ENCODE measurements at regions not wholly inside any gene's neighbourhood (a gene's known extent, or its start where the extent isn't known, plus 50 kb on each side); places are given as distances from the start of the nearest gene placed in this dataset.

- DNase-seq (ENCODE audit: low read depth) = no peak
- TF ChIP-seq CTCF (IDR thresholded peaks at IDR 0.05; ENCODE audit: insufficient read depth, low read depth, low read length, missing control alignments) = no peak
- no peak overlapping the region for H3K4me3 ChIP-seq (ENCODE audit: low read depth, low read length)
These were observed 107.3 kb upstream of the SYT6 start for GRCh38 chr1:114260805-114261484.

- no peak overlapping the region for H3K4me3 ChIP-seq (ENCODE audit: low read depth, low read length)
- no peak for DNase-seq (ENCODE audit: low read depth)
- no peak for TF ChIP-seq CTCF (IDR thresholded peaks at IDR 0.05; ENCODE audit: insufficient read depth, low read depth, low read length, missing control alignments)
These were observed 106.0 kb upstream of the SYT6 start for GRCh38 chr1:114259511-114260160.

GRCh38 chr1:114258633-114259032 lies 105.0 kb upstream of the SYT6 start:
- TF ChIP-seq CTCF (IDR thresholded peaks at IDR 0.05; ENCODE audit: insufficient read depth, low read depth, low read length, missing control alignments) = no peak
- no peak overlapping the region for H3K4me3 ChIP-seq (ENCODE audit: low read depth, low read length)
- no peak for DNase-seq (ENCODE audit: low read depth)

- no peak overlapping the region for H3K4me3 ChIP-seq (ENCODE audit: low read depth, low read length)
- no peak for DNase-seq (ENCODE audit: low read depth)
- no peak for TF ChIP-seq CTCF (IDR thresholded peaks at IDR 0.05; ENCODE audit: insufficient read depth, low read depth, low read length, missing control alignments)
These were observed 104.4 kb upstream of the SYT6 start for GRCh38 chr1:114258074-114258473.

GRCh38 chr1:114257554-114257953 lies 103.9 kb upstream of the SYT6 start:
- no peak for DNase-seq (ENCODE audit: low read depth)
- no peak for TF ChIP-seq CTCF (IDR thresholded peaks at IDR 0.05; ENCODE audit: insufficient read depth, low read depth, low read length, missing control alignments)
- no peak overlapping the region for H3K4me3 ChIP-seq (ENCODE audit: low read depth, low read length)

GRCh38 chr1:114253900-114254299 lies 100.2 kb upstream of the SYT6 start:
- no peak overlapping the region for H3K4me3 ChIP-seq (ENCODE audit: low read depth, low read length)
- no peak for DNase-seq (ENCODE audit: low read depth)
- no peak for TF ChIP-seq CTCF (IDR thresholded peaks at IDR 0.05; ENCODE audit: insufficient read depth, low read depth, low read length, missing control alignments)

GRCh38 chr1:114251573-114251939 lies 97.9 kb upstream of the SYT6 start:
- no peak overlapping the region for H3K4me3 ChIP-seq (ENCODE audit: low read depth, low read length)
- TF ChIP-seq CTCF (IDR thresholded peaks at IDR 0.05; ENCODE audit: insufficient read depth, low read depth, low read length, missing control alignments) = no peak
- DNase-seq (ENCODE audit: low read depth) = no peak
